OCI-LY1 (cell line): ENCODE measurements at regions not wholly inside any gene's neighbourhood (a gene's known extent, or its start where the extent isn't known, plus 50 kb on each side); places are given as distances from the start of the nearest gene placed in this dataset.

Experiments used
- CTCF ChIP-seq: fragments of 200-600 bp; sonication (generic), shearing (Covaris generic); IDR thresholded peaks from 2 replicates; pipeline ENCODE4 v1.5.1; 2017; ENCODE audit warnings: mild to moderate bottlenecking, antibody characterized with exemption, low read length, moderate library complexity, mixed read lengths
- EZH2 ChIP-seq: fragments of 200-600 bp; sonication (generic), shearing (Covaris generic); IDR thresholded peaks from 2 replicates; pipeline ENCODE4 v1.8.0; 2017; ENCODE audit warnings: borderline replicate concordance, mixed run types, mild to moderate bottlenecking, antibody characterized with exemption, low read length, moderate library complexity, mixed read lengths

GRCh38 chr12:65606008-65606766, 218.1 kb upstream of the HMGA2 start:
- no peak for TF ChIP-seq CTCF
- no peak for TF ChIP-seq EZH2
